HG03175 (cell line): ENCODE measurements at regions not wholly inside any gene's neighbourhood (a gene's known extent, or its start where the extent isn't known, plus 50 kb on each side); places are given as distances from the start of the nearest gene placed in this dataset.

ENCODE experiments used
- ATAC-seq: cut with Tn5 transposase; IDR thresholded peaks from one replicate; pipeline ENCODE4 v1.9.1; 2021; ENCODE audit warnings: mild to moderate bottlenecking, moderate library complexity; ENCODE audit not compliant: unreplicated experiment

- ATAC-seq: no peak
Measured at GRCh38 chr12:75974323-75975187, 57.0 kb downstream of the PHLDA1 start.

GRCh38 chr12:75971253-75971652 lies 60.3 kb downstream of the PHLDA1 start:
- no peak for ATAC-seq

- no peak for ATAC-seq
Measured at GRCh38 chr12:75970310-75970709, 61.3 kb downstream of the PHLDA1 start.

GRCh38 chr12:75969768-75970167 lies 61.8 kb downstream of the PHLDA1 start:
- ATAC-seq: no peak

GRCh38 chr12:75965661-75966060 lies 65.9 kb downstream of the PHLDA1 start:
- ATAC-seq: no peak

- ATAC-seq: peak; percentile 53
Measured at GRCh38 chr12:75964150-75964549, 67.4 kb downstream of the PHLDA1 start.

GRCh38 chr12:75961878-75962277 lies 69.7 kb downstream of the PHLDA1 start:
- ATAC-seq: no peak

GRCh38 chr12:75960954-75961661 lies 70.5 kb downstream of the PHLDA1 start:
- no peak for ATAC-seq

GRCh38 chr12:75960086-75960910 lies 71.3 kb downstream of the PHLDA1 start:
- ATAC-seq: peak; percentile 62

GRCh38 chr12:75959506-75959905 lies 72.1 kb downstream of the PHLDA1 start:
- no peak for ATAC-seq

- ATAC-seq: no peak
Measured at GRCh38 chr12:75959060-75959459, 72.5 kb downstream of the PHLDA1 start.

GRCh38 chr12:75955251-75955650 lies 76.3 kb downstream of the PHLDA1 start:
- ATAC-seq: no peak

- ATAC-seq: no peak
Measured at GRCh38 chr12:75954749-75955148, 76.8 kb downstream of the PHLDA1 start.

- no peak for ATAC-seq
Measured at GRCh38 chr12:75954041-75954440, 77.5 kb downstream of the PHLDA1 start.

- no peak for ATAC-seq
Measured at GRCh38 chr12:75953312-75953906, 78.2 kb downstream of the PHLDA1 start.

- ATAC-seq: no peak
Measured at GRCh38 chr12:75951399-75952278, 79.9 kb downstream of the PHLDA1 start.

- no peak for ATAC-seq
Measured at GRCh38 chr12:75947156-75947723, 84.3 kb downstream of the PHLDA1 start.

GRCh38 chr12:75945581-75945980 lies 86.0 kb downstream of the PHLDA1 start:
- ATAC-seq: no peak

GRCh38 chr12:75944905-75945432 lies 86.6 kb downstream of the PHLDA1 start:
- ATAC-seq: no peak
